PC-9 (cell line): ENCODE measurements at regions not wholly inside any gene's neighbourhood (a gene's known extent, or its start where the extent isn't known, plus 50 kb on each side); places are given as distances from the start of the nearest gene placed in this dataset.
"Not testable (repeated sequence)": the region's sequence is repeated elsewhere in the genome, so short reads cannot be mapped to it uniquely, and the experiment has no call there.

ENCODE experiments used
- BruUV-seq: library from RNA; stranded (reverse); fragments of 400-500 nt; replicated peaks from 2 replicates; lab custom pipeline; 2021; lab: Mats Ljungman, UMichigan
- CTCF ChIA-PET: fragments of 300-600 bp; sonication (Branson Sonifier 250); formaldehyde crosslinking; loops from one replicate; lab custom pipeline; 2022; ENCODE audit warnings: antibody characterized with exemption; lab: Charles Lee
- POLR2A ChIA-PET: fragments of 300-600 bp; sonication (Branson Sonifier 250); formaldehyde crosslinking; loops from one replicate; lab custom pipeline; 2022; ENCODE audit warnings: antibody characterized with exemption; ENCODE audit not compliant: unreplicated experiment; lab: Charles Lee
- DNase-seq, 2 experiments: peaks; one replicate each; pipeline versions ENCODE4 v3.0.0 to v3.0.0-alpha.2; 2015 to 2022; ENCODE audit warnings: mixed read lengths in 1 of 2
- H2AFZ ChIP-seq: fragments of 200-600 bp; sonication (generic); 2 replicates; pipeline ENCODE4 v1.8.1; 2017; ENCODE audit warnings: antibody characterized with exemption
- H3F3A ChIP-seq: fragments of 200-600 bp; sonication (generic); 2 replicates; pipeline ENCODE4 v1.8.1; 2017; ENCODE audit warnings: antibody characterized with exemption, mild to moderate bottlenecking, low read depth; ENCODE audit not compliant: insufficient read depth
- H3K27ac ChIP-seq: fragments of 200-600 bp; sonication (generic); 2 replicates; pipeline ENCODE4 v1.6.1; 2016; ENCODE audit warnings: mixed run types
- H3K27me3 ChIP-seq: fragments of 200-600 bp; sonication (generic); 2 replicates; pipeline ENCODE4 v1.6.1; 2016; ENCODE audit warnings: low read depth, mixed run types; ENCODE audit not compliant: insufficient read depth
- H3K36me3 ChIP-seq: fragments of 200-600 bp; sonication (generic); 2 replicates; pipeline ENCODE4 v1.6.1; 2016; ENCODE audit warnings: low read depth, mixed run types
- H3K4me1 ChIP-seq: fragments of 200-600 bp; sonication (generic); replicated peaks from 2 replicates; pipeline ENCODE4 v1.6.1; 2016; ENCODE audit warnings: mixed run types; ENCODE audit not compliant: insufficient read depth
- H3K4me2 ChIP-seq: fragments of 200-600 bp; sonication (generic); 2 replicates; pipeline ENCODE4 v1.6.1; 2017; ENCODE audit warnings: mixed run types
- H3K4me3 ChIP-seq: fragments of 200-600 bp; sonication (generic); 2 replicates; pipeline ENCODE4 v1.6.1; 2016; ENCODE audit warnings: mixed run types
- H3K79me2 ChIP-seq: fragments of 200-600 bp; sonication (generic); 2 replicates; pipeline ENCODE4 v1.6.1; 2017; ENCODE audit warnings: low read depth, mixed run types
- H3K9me2 ChIP-seq: fragments of 200-600 bp; sonication (generic); 2 replicates; pipeline ENCODE4 v1.8.1; 2017; ENCODE audit warnings: mild to moderate bottlenecking; ENCODE audit not compliant: insufficient read depth
- H3K9me3 ChIP-seq: fragments of 200-600 bp; sonication (generic); 2 replicates; pipeline ENCODE4 v1.8.1; 2016; ENCODE audit warnings: low read depth; ENCODE audit not compliant: insufficient read depth
- H4K20me1 ChIP-seq: fragments of 200-600 bp; sonication (generic); 2 replicates; pipeline ENCODE4 v1.8.1; 2017; ENCODE audit not compliant: insufficient read depth
- CTCF ChIP-seq: fragments of 200-600 bp; sonication (generic); conservative IDR thresholded peaks from 2 replicates; pipeline ENCODE4 v1.6.1; 2017; ENCODE audit warnings: mixed run types, antibody characterized with exemption, mild to moderate bottlenecking, moderate library complexity
- EZH2 ChIP-seq: fragments of 200-600 bp; sonication (generic); IDR thresholded peaks from 2 replicates; pipeline ENCODE4 v1.8.0; 2017; ENCODE audit warnings: antibody characterized with exemption, low read depth
- intact Hi-C: fragments of 100-400 bp; cut with micrococcal nuclease; formaldehyde crosslinking; loops from one replicate; pipeline ENCODE4 v1.10.0; 2022; ENCODE audit not compliant: unreplicated experiment

GRCh38 chr16:26721290-26721689, 345.4 kb upstream of the C16orf82 start:
- no peaks in the 10 kb centered on the region for H3K79me2 ChIP-seq
- H3K4me3 ChIP-seq = no peak overlapping the region
- no peaks in the 10 kb centered on the region for H3F3A ChIP-seq
- TF ChIP-seq CTCF = no peak
- no peak for TF ChIP-seq EZH2
- H3K9me3 ChIP-seq = no peaks in the 10 kb centered on the region
- intact Hi-C loops = no loop called here
- H3K4me2 ChIP-seq = no peak overlapping the region
- H3K9me2 ChIP-seq = no peaks in the 10 kb centered on the region
- ChIA-PET CTCF (no interaction called here), POLR2A (no interaction called here)
- H2AFZ ChIP-seq = no peak overlapping the region
- H3K27ac ChIP-seq = no peak overlapping the region
- no peaks in the 10 kb centered on the region for H4K20me1 ChIP-seq
- H3K36me3 ChIP-seq = no peaks in the 10 kb centered on the region
- H3K4me1 ChIP-seq = no peaks in the 10 kb centered on the region
- no TSS peak for BruUV-seq
- no peak for DNase-seq
- peaks cover 15% of the 10 kb centered on the region; the same call in 1 of the 2 replicates for H3K27me3 ChIP-seq

- H3F3A ChIP-seq, POLR2A ChIA-PET, H3K79me2 ChIP-seq, H2AFZ ChIP-seq, H3K9me2 ChIP-seq, H3K36me3 ChIP-seq, H3K4me2 ChIP-seq, BruUV-seq, H3K4me1 ChIP-seq, H3K27ac ChIP-seq, H4K20me1 ChIP-seq, CTCF ChIA-PET, H3K4me3 ChIP-seq, H3K9me3 ChIP-seq, intact Hi-C loops, DNase-seq: not testable (repeated sequence)
- H3K27me3 ChIP-seq = peaks cover 22% of the 10 kb centered on the region; the same call in 1 of the 2 replicates
Measured at GRCh38 chr16:26721957-26722356, 344.8 kb upstream of the C16orf82 start.

GRCh38 chr16:26724189-26724588, 342.5 kb upstream of the C16orf82 start:
- no peak for TF ChIP-seq CTCF
- TF ChIP-seq EZH2 = no peak
- BruUV-seq = no TSS peak
- Histone ChIP-seq H3K36me3 (no peaks in the 10 kb centered on the region), H2AFZ (no peak overlapping the region), H3K9me3 (no peaks in the 10 kb centered on the region), H3F3A (no peaks in the 10 kb centered on the region), H3K4me3 (no peak overlapping the region), H3K27ac (no peak overlapping the region), H4K20me1 (no peaks in the 10 kb centered on the region), H3K4me2 (no peak overlapping the region), H3K4me1 (no peaks in the 10 kb centered on the region), H3K79me2 (no peaks in the 10 kb centered on the region), H3K27me3 (peaks cover 37% of the 10 kb centered on the region; the same call in 1 of the 2 replicates), H3K9me2 (no peaks in the 10 kb centered on the region)
- intact Hi-C loops = no loop called here
- no peak for DNase-seq
- POLR2A ChIA-PET = no interaction called here
- CTCF ChIA-PET = no interaction called here

GRCh38 chr16:26727848-26728247, 338.9 kb upstream of the C16orf82 start:
- Histone ChIP-seq H3K9me3 (no peaks in the 10 kb centered on the region), H3F3A (no peaks in the 10 kb centered on the region), H3K9me2 (no peaks in the 10 kb centered on the region), H3K36me3 (no peaks in the 10 kb centered on the region), H3K4me2 (no peak overlapping the region), H3K27ac (no peak overlapping the region), H3K27me3 (peaks cover 37% of the 10 kb centered on the region; the same call in 1 of the 2 replicates), H3K4me3 (no peak overlapping the region), H3K79me2 (no peaks in the 10 kb centered on the region), H3K4me1 (no peaks in the 10 kb centered on the region), H2AFZ (no peak overlapping the region), H4K20me1 (no peaks in the 10 kb centered on the region)
- BruUV-seq = no TSS peak
- DNase-seq = no peak
- intact Hi-C loops = no loop called here
- ChIA-PET CTCF (no interaction called here), POLR2A (no interaction called here)
- TF ChIP-seq CTCF (no peak), EZH2 (no peak)
